GM20000 (cell line): ENCODE measurements at regions not wholly inside any gene's neighbourhood (a gene's known extent, or its start where the extent isn't known, plus 50 kb on each side); places are given as distances from the start of the nearest gene placed in this dataset.
A peak's percentile ranks its signal among the peaks of the same experiment; 100 is the strongest.

Experiments
- DNase-seq: peaks from one replicate; pipeline ENCODE4 v3.0.0; 2012; ENCODE audit warnings: low spot score
- TF ChIP-seq, protein P1 (sequence below): IDR thresholded peaks from 2 replicates; pipeline ENCODE4 v1.5.1; 2012; ENCODE audit warnings: mild to moderate bottlenecking, control low read depth; ENCODE audit errors: extremely low read depth, missing control alignments

DNA sequence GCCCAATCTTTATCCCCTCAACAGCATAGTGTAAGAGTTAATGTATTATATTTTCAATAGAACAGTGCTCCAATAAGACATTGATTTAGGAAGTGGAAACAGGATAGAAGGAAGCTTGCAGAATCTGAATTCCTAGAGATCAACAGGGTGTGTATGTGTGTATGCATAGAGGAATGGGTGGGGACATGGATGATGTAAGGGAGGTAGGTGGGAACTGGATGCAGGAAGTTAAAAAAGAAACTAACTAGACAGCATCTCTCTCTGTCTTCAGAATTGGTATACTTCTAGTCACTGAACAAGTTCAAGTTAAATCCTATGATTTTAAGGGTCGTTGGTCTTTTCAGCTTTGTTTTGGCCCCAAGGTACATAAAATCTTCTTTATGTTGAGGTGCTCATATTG, 196.6 kb downstream of the PMAIP1 start:
- no peak for DNase-seq
- TF ChIP-seq, protein P1, sequence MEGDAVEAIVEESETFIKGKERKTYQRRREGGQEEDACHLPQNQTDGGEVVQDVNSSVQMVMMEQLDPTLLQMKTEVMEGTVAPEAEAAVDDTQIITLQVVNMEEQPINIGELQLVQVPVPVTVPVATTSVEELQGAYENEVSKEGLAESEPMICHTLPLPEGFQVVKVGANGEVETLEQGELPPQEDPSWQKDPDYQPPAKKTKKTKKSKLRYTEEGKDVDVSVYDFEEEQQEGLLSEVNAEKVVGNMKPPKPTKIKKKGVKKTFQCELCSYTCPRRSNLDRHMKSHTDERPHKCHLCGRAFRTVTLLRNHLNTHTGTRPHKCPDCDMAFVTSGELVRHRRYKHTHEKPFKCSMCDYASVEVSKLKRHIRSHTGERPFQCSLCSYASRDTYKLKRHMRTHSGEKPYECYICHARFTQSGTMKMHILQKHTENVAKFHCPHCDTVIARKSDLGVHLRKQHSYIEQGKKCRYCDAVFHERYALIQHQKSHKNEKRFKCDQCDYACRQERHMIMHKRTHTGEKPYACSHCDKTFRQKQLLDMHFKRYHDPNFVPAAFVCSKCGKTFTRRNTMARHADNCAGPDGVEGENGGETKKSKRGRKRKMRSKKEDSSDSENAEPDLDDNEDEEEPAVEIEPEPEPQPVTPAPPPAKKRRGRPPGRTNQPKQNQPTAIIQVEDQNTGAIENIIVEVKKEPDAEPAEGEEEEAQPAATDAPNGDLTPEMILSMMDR = no peak

DNA sequence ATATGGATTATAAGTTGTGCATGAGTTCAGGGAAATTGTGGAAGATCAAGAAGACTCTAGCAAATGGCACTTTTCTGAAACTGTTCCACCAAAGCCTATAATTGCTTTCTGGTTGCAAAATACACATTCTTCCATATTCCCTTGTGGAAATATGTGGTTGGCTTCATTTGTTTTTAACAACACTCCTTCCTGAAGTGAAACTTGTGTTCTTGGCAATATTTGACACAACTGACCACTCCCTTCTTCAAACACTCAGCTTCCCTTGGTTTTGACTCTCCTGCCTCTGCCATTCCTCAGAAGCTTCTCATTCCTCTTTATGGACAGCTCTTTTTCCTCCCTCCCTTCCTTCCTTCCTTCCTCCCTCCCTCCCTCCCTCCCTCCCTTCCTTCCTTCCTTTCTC, 192.3 kb downstream of the PMAIP1 start:
- no peak for DNase-seq
- TF ChIP-seq, protein P1 = no peak

DNA sequence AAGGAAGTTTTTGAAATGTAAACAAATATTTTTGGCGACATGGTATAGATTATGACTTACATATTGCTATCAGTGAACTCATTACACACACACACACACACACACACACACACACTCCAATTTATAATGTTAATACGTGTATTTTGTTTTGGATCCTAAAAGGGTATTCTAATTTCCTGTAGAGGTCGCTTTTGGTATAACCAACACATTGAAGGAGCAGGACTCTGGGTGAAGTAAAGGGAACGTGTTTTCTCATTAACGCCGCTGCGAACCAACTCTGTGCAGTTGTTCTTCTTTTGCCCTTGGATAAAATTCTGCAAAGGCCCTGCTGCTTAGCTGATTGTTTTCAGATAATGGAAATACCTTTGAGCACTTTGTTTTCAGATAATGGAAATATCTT, 190.4 kb downstream of the PMAIP1 start:
- DNase-seq = peak; percentile 11
- TF ChIP-seq, protein P1 = no peak

DNA sequence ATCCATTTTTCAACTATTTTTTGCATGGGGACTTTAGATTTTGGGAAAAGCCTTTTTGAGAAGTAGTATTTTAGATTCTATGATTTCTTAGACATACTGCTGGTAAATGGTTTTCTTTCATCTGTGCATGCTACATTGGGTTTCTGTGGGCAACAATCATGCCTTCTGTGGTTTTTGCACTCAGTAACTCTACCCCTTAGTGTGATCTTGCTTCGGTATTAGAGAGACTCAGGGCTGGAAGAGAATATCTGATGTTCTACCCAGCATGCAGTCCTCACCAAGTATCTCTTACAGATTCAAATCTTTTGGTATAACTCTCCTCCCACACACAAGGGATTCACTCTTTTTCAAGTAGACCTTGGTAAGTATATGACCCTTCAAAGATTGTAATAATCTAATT, 183.0 kb downstream of the PMAIP1 start:
- no peak for DNase-seq
- TF ChIP-seq, protein P1 = no peak

DNA sequence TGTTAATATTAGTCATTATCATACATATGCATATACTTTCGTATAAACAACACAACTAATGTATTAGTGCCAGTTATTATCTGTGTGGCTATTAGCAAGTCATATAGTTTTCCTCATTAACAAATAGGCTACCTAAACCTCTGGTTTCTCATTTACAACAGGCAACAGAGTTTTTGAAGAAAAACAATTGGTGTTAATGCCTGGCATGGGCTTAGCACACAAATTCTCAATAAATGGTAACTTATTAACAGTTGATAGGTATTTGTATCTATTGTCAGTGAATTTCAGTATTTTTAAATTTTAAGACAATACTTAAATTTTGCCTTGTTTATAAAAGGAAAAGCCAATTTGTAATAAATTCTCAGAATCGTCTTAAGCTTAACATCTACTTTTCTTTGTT, 182.5 kb downstream of the PMAIP1 start:
- TF ChIP-seq, protein P1 = no peak
- DNase-seq = no peak

DNA sequence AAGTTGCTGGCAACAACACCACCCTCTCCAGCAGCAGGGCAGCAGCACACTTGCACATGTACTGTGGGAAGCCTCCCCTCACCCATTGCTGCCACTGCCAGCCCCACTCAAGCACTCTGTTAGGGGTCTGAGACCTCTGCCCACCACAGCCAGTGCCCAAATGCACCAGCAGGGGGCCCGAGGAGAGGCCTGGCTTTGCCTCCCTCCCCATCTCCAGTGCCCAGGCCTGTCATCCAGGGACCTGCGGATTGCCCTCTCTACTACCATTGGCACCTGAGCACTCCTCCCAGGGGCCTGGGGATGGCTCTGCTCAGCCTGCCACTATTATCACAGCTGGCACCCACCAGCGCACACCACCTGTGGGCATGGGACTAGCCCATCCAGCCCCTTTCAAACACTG, 175.7 kb downstream of the PMAIP1 start:
- DNase-seq = no peak
- TF ChIP-seq, protein P1 = no peak

DNA sequence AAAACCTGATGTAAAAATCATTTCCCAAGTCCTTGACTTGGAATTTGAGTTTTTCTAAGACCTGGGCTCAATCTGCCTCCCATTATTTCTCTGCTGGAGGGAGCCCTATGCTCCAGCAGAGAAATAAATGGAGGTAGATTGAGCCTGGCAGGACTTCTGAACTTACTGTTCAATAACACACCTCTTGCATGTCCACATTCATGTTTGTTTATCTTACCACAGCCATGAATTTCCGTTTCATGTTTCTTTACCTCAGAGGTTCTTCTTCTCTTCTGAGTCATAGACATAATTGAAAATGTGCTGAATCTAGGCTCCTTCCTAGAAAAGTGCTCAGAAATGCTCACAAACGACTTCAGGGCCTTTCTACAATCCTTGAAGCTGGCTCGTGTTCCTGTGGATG, 170.8 kb downstream of the PMAIP1 start:
- TF ChIP-seq, protein P1 = no peak
- DNase-seq = no peak
